Uterus (tissue), 2 donors: ENCODE measurements at regions not wholly inside any gene's neighbourhood (a gene's known extent, or its start where the extent isn't known, plus 50 kb on each side); places are given as distances from the start of the nearest gene placed in this dataset.

Source experiments
- CTCF ChIP-seq, 4 experiments: fragments of 200-600 bp in 2 of 4; fragments of 450-650 bp in 2 of 4; sonication (generic) in 2 of 4; IDR thresholded peaks; one replicate each; pipeline ENCODE4 v1.5.1; 2016 to 2019; ENCODE audit warnings: antibody characterized with exemption in 4 of 4, mild to moderate bottlenecking in 2 of 4, moderate library complexity in 1 of 4
- POLR2A ChIP-seq, 2 donors: fragments of 450-650 bp; IDR thresholded peaks; one replicate each; pipeline ENCODE4 v1.6.1; 2016; ENCODE audit warnings: antibody characterized with exemption in 2 of 2, mild to moderate bottlenecking in 1 of 2, moderate library complexity in 1 of 2

GRCh38 chr12:28955931-28956330, 193.1 kb upstream of the FAR2 start:
- no peak for TF ChIP-seq CTCF (IDR thresholded peaks at IDR 0.05)
- no peak for TF ChIP-seq POLR2A (IDR thresholded peaks at IDR 0.05)
